GM21367 (cell line): ENCODE measurements at regions not wholly inside any gene's neighbourhood (a gene's known extent, or its start where the extent isn't known, plus 50 kb on each side); places are given as distances from the start of the nearest gene placed in this dataset.

Experiments used
- ATAC-seq: cut with Tn5 transposase; IDR thresholded peaks from one replicate; pipeline ENCODE4 v1.9.1; 2021; ENCODE audit not compliant: unreplicated experiment

DNA sequence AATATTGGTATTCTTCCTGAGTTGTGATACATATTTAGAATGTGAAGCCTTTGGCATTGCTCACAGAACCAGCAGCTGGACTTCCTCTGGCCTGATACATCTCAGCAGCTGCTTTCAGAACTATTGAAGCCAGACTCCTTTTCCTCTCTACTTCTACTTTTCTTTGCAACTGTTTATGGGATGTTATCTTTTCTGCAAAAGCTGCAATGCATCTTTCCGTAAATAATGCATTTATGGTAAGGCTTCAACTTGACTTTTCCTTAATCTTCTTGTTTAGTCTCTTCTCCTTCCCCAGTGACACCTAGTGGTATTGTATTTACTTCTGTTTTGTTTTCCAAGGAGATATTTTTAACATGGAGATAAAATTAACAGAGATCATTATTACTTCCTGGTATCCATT, 1548.7 kb downstream of the PCDH7 start:
- ATAC-seq, result no peak

GRCh38 chr4:32290102-32290501, 1569.9 kb downstream of the PCDH7 start:
- no peak for ATAC-seq

- ATAC-seq, result no peak
Measured at GRCh38 chr4:32318926-32319325, 1598.8 kb downstream of the PCDH7 start.

- ATAC-seq, result no peak
Measured at GRCh38 chr4:32321421-32321820, 1601.3 kb downstream of the PCDH7 start.

GRCh38 chr4:32334759-32335158, 1614.6 kb downstream of the PCDH7 start:
- ATAC-seq, result no peak

DNA sequence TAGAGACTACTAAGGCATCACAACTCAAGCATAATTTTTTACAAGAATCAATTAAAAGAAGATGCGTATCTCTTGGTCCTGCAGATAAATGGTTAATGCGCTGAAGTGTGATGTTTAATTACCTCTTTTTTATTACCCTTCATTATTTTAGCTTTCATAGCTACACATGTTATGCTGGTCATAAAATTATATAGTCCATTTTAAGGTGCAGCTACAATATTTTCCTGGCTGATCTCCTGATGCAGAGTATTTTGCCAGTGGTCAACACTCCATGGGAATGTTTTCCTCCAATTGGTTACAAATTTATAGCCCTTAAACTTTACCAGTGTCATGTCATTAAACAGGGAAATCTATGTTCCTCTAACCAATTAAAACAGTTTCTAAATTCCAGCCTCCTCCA, 1617.2 kb downstream of the PCDH7 start:
- no peak for ATAC-seq

- no peak for ATAC-seq
Measured at GRCh38 chr4:32340591-32340990, 1620.4 kb downstream of the PCDH7 start.

GRCh38 chr4:32341342-32341741, 1621.2 kb downstream of the PCDH7 start:
- no peak for ATAC-seq

DNA sequence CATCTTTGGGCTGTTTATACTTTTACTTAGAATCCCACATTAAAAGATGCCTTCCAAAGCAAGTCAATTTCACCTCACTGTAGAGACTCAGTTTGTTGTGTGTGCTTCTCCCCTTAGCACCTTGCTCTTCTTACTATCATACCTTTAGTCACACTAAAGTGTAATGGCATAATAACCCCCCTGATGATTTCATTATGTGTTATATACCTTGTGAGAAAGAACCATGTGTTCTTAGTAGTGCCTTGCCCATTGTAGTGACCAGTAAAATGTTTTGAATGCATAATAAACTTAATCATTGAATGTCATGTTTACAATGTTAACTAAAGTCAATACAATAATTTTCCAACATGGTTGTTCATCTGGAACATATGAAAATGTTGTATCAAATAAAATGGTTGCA, 1621.9 kb downstream of the PCDH7 start:
- no peak for ATAC-seq

GRCh38 chr4:32349026-32349425, 1628.9 kb downstream of the PCDH7 start:
- no peak for ATAC-seq

DNA sequence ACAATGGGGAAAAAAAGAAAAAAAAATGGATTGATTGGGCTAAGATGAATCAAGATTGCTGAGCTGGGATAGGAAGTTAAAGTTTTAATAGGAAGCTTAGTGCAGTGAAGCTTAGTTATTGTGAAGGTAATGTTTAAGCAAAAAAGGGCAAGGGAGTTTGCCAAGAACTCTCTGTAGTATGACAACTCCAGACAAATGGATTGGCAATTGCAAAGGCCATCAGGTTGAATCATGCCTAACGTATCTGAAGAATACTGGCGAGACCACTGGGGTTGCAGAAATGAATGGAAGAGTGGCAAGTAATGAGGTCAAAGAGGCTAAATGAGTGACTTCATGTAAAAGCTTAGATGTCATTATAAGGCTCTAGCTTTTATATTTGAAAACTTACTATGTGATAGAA, 1654.0 kb downstream of the PCDH7 start:
- no peak for ATAC-seq

DNA sequence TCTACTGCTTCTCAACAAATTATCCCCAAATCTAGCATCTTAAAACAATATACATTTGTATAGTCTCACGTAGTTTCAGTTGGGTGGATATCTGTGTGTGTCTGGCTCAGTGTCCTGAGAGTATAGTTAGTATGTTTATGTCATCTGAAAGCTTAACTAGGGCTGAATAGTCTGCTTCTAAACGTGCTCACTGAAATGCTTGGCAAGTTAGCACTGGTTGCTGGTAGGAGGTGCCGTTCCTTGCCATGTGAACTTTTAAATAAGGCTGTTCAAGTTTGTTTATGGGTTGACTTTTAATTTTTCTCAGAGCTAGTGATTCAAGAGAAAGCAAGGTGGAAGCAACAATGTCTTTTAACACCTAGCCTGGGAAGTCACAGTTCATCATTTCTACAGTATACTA, 1673.6 kb downstream of the PCDH7 start:
- ATAC-seq, result no peak

DNA sequence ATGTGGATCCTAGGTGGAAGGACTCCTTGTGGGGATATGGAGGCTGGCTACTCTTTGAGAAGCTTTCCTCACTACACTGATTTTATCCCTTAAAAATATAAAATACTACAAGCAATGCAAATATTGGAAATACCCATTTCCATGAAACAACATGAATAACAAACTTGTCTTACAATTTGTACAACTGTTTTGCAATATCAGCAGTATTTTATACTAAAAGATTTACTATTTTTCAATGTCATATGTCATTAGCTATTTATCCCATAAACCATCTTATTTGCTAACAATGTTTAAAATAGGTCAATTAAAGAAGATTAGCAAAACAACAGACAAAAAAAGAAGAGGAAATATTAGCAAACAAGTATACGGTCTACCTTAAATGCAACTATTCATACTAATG, 1674.1 kb downstream of the PCDH7 start:
- ATAC-seq, result no peak

- no peak for ATAC-seq
Measured at GRCh38 chr4:32396507-32397070, 1676.4 kb downstream of the PCDH7 start.

- no peak for ATAC-seq
Measured at GRCh38 chr4:32400870-32401269, 1680.7 kb downstream of the PCDH7 start.

GRCh38 chr4:32417113-32417704, 1697.0 kb downstream of the PCDH7 start:
- ATAC-seq, result no peak

- ATAC-seq, result no peak
Measured at GRCh38 chr4:32423267-32423666, 1703.1 kb downstream of the PCDH7 start.

- ATAC-seq, result no peak
Measured at GRCh38 chr4:32425243-32425642, 1705.1 kb downstream of the PCDH7 start.

- no peak for ATAC-seq
Measured at GRCh38 chr4:32427566-32427965, 1707.4 kb downstream of the PCDH7 start.

DNA sequence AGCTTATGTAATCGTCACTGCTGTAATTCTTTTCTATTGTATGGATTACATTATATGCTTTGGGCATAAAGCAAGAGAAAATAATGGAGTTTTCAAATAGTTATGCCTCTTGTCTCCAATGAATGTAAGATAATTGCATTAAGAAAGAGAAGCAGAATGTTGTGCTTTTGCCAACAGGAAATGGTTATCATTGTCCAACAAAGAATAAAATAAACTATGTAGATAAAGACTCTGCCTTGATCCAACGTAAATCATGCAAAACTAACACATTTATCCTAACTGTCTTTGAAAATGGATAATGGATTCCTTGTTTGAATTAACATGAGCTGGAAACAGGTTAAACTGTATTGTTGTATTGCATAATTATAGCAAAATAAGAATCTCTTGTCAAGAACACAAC, 1709.0 kb downstream of the PCDH7 start:
- no peak for ATAC-seq

- ATAC-seq, result no peak
Measured at GRCh38 chr4:32435308-32435707, 1715.1 kb downstream of the PCDH7 start.

- no peak for ATAC-seq
Measured at GRCh38 chr4:32436816-32437215, 1716.6 kb downstream of the PCDH7 start.

DNA sequence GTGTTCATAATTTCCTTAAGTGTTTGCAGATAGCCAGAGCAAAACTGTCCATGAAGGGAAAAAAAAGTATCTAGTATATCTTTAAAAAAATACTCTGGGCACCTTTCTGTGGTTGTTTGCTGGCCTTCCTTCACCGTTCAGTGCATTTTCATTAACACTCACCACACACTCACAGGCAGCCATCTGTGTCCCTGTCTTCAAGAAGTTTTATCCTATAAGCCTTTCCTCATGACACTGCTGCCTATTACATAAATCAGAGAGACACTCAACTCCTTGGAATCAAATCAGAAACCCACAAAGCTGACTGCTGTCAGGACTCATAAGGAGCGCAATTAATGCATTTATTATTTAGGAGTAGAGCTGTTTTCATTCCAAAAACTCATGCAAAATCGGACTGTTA, 1720.2 kb downstream of the PCDH7 start:
- ATAC-seq, result no peak
